Calu3 (cell line): ENCODE measurements at regions not wholly inside any gene's neighbourhood (a gene's known extent, or its start where the extent isn't known, plus 50 kb on each side); places are given as distances from the start of the nearest gene placed in this dataset.
"Not testable (repeated sequence)": the region's sequence is repeated elsewhere in the genome, so short reads cannot be mapped to it uniquely, and the experiment has no call there.

ENCODE experiments used
- BruUV-seq: library from RNA; stranded (reverse); fragments of 400-500 nt; replicated peaks from 2 replicates; lab custom pipeline; 2021; lab: Mats Ljungman, UMichigan
- CTCF ChIA-PET: fragments of 300-600 bp; sonication (Branson Sonifier 250); formaldehyde crosslinking; loops from one replicate; lab custom pipeline; 2022; ENCODE audit warnings: antibody characterized with exemption; lab: Charles Lee
- DNase-seq: peaks from one replicate; pipeline ENCODE4 v3.0.0; 2022
- H3K27ac Mint-ChIP-seq: one replicate; pipeline ENCODE4 v1.8.0; 2022; ENCODE audit warnings: mixed read lengths; ENCODE audit not compliant: unreplicated experiment
- H3K27me3 Mint-ChIP-seq: one replicate; pipeline ENCODE4 v1.8.0; 2022; ENCODE audit warnings: mixed read lengths; ENCODE audit not compliant: unreplicated experiment
- H3K36me3 Mint-ChIP-seq: one replicate; pipeline ENCODE4 v1.8.0; 2022; ENCODE audit warnings: mild to moderate bottlenecking, moderate library complexity, mixed read lengths; ENCODE audit not compliant: insufficient read depth, unreplicated experiment
- H3K4me1 Mint-ChIP-seq: one replicate; pipeline ENCODE4 v1.8.0; 2022; ENCODE audit warnings: mild to moderate bottlenecking, low read depth, mixed read lengths; ENCODE audit not compliant: unreplicated experiment
- H3K4me3 Mint-ChIP-seq: one replicate; pipeline ENCODE4 v1.8.0; 2022; ENCODE audit warnings: mild to moderate bottlenecking, low read depth, moderate library complexity, mixed read lengths; ENCODE audit not compliant: unreplicated experiment
- H3K9me3 Mint-ChIP-seq: one replicate; pipeline ENCODE4 v1.8.0; 2022; ENCODE audit warnings: low read depth, mixed read lengths; ENCODE audit not compliant: unreplicated experiment
- CTCF ChIP-seq: fragments of 200-600 bp; IDR thresholded peaks from one replicate; pipeline ENCODE4 v1.8.0; 2022; ENCODE audit warnings: antibody characterized with exemption; ENCODE audit not compliant: unreplicated experiment
- intact Hi-C: fragments of 100-400 bp; cut with micrococcal nuclease; formaldehyde crosslinking; loops from one replicate; pipeline ENCODE4 v1.10.0; 2022; ENCODE audit not compliant: unreplicated experiment

- Mint-ChIP-seq H3K27me3 (peaks cover 16% of the 10 kb centered on the region), H3K27ac (no peak overlapping the region), H3K9me3 (no peaks in the 10 kb centered on the region), H3K4me3 (no peak overlapping the region), H3K36me3 (no peaks in the 10 kb centered on the region), H3K4me1 (peaks cover 14% of the 10 kb centered on the region)
- TF ChIP-seq CTCF = peak; percentile 60
- no TSS peak for BruUV-seq
- DNase-seq = peak; percentile 41
- CTCF ChIA-PET = no interaction called here
- intact Hi-C loops = no loop called here
Measured at GRCh38 chr7:142438235-142438922, 180.5 kb upstream of the PRSS58 start.

GRCh38 chr7:142437741-142438140, 179.9 kb upstream of the PRSS58 start:
- BruUV-seq = no TSS peak
- H3K4me1 Mint-ChIP-seq = peaks cover 14% of the 10 kb centered on the region

GRCh38 chr7:142436601-142437000, 178.7 kb upstream of the PRSS58 start:
- CTCF ChIA-PET = no interaction called here
- H3K4me1 Mint-ChIP-seq = peaks cover 14% of the 10 kb centered on the region
- peaks cover 18% of the 10 kb centered on the region for H3K27me3 Mint-ChIP-seq
- BruUV-seq = no TSS peak
- H3K9me3 Mint-ChIP-seq = no peaks in the 10 kb centered on the region
- no peak overlapping the region for H3K4me3 Mint-ChIP-seq
- no peak for DNase-seq
- intact Hi-C loops = no loop called here
- H3K27ac Mint-ChIP-seq = no peak overlapping the region
- no peaks in the 10 kb centered on the region for H3K36me3 Mint-ChIP-seq
- no peak for TF ChIP-seq CTCF

More at GRCh38 chr7:142437741-142438140, 179.9 kb upstream of the PRSS58 start:
- Mint-ChIP-seq H3K27me3 (peaks cover 16% of the 10 kb centered on the region), H3K27ac (no peak overlapping the region), H3K4me3 (no peak overlapping the region), H3K36me3 (no peaks in the 10 kb centered on the region), H3K9me3 (no peaks in the 10 kb centered on the region)
- TF ChIP-seq CTCF = no peak
- no peak for DNase-seq
- CTCF ChIA-PET = no interaction called here
- intact Hi-C loops = no loop called here

GRCh38 chr7:142435606-142436005, 177.7 kb upstream of the PRSS58 start:
- H3K4me3 Mint-ChIP-seq, DNase-seq, intact Hi-C loops, H3K9me3 Mint-ChIP-seq, H3K27ac Mint-ChIP-seq, H3K36me3 Mint-ChIP-seq, H3K4me1 Mint-ChIP-seq, BruUV-seq: not testable (repeated sequence)
- H3K27me3 Mint-ChIP-seq = peaks cover 28% of the 10 kb centered on the region
- CTCF ChIA-PET = interaction anchor here (0.6 kb wide), 1 partner anchor 173 kb away, joined by 3 read pairs; no protein-coding TSS in a partner anchor

GRCh38 chr7:142434666-142435167, 176.9 kb upstream of the PRSS58 start:
- H3K4me3 Mint-ChIP-seq = no peak overlapping the region
- peaks cover 37% of the 10 kb centered on the region for H3K27me3 Mint-ChIP-seq
- DNase-seq = no peak
- BruUV-seq = no TSS peak
- CTCF ChIA-PET = no interaction called here
- H3K27ac Mint-ChIP-seq = no peak overlapping the region
- intact Hi-C loops = no loop called here
- H3K9me3 Mint-ChIP-seq = no peaks in the 10 kb centered on the region
- no peaks in the 10 kb centered on the region for H3K36me3 Mint-ChIP-seq
- no peak for TF ChIP-seq CTCF
- no peaks in the 10 kb centered on the region for H3K4me1 Mint-ChIP-seq

GRCh38 chr7:142434133-142434532, 176.3 kb upstream of the PRSS58 start:
- H3K9me3 Mint-ChIP-seq, H3K4me1 Mint-ChIP-seq, intact Hi-C loops, BruUV-seq, H3K36me3 Mint-ChIP-seq, CTCF ChIA-PET, DNase-seq, H3K27ac Mint-ChIP-seq, H3K4me3 Mint-ChIP-seq: not testable (repeated sequence)
- peaks cover 43% of the 10 kb centered on the region for H3K27me3 Mint-ChIP-seq
